Neural progenitor cell (in vitro differentiated cells): ENCODE measurements at regions not wholly inside any gene's neighbourhood (a gene's known extent, or its start where the extent isn't known, plus 50 kb on each side); places are given as distances from the start of the nearest gene placed in this dataset.

Experiments
- CTCF ChIP-seq: fragments of 200-600 bp; sonication (generic); IDR thresholded peaks from 2 replicates; pipeline ENCODE4 v1.5.1; 2017; ENCODE audit warnings: antibody characterized with exemption, mild to moderate bottlenecking
- EZH2phosphoT487 ChIP-seq: fragments of 200-600 bp; sonication (generic); IDR thresholded peaks from 2 replicates; pipeline ENCODE4 v1.6.1; 2017; ENCODE audit warnings: antibody characterized with exemption

GRCh38 chr1:200294241-200294640 lies 115.6 kb downstream of the ZNF281 start:
- TF ChIP-seq CTCF (no peak), EZH2phosphoT487 (no peak)
